ENCODE measurements at regions not wholly inside any gene's neighbourhood (a gene's known extent, or its start where the extent isn't known, plus 50 kb on each side); places are given as distances from the start of the nearest gene placed in this dataset.

DNA sequence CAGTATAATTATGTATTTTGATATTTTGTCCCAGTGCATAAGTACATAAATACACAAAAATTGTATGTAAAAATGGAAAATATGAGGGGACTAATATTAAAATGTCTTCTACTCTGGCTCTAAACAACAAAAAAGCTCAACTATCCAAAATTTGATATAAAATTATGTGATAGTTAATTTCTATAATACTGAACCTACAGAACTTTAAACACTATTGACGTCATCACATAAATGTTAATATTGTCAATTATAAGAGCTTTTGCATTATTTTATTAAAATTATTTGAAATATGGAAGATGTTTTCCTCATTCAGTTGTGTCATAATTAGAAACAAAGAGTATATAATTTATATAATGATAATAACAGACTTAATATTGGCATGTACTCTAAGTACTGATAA lies 1139.7 kb upstream of the TMEFF2 start:
- TF ChIP-seq, protein P1, sequence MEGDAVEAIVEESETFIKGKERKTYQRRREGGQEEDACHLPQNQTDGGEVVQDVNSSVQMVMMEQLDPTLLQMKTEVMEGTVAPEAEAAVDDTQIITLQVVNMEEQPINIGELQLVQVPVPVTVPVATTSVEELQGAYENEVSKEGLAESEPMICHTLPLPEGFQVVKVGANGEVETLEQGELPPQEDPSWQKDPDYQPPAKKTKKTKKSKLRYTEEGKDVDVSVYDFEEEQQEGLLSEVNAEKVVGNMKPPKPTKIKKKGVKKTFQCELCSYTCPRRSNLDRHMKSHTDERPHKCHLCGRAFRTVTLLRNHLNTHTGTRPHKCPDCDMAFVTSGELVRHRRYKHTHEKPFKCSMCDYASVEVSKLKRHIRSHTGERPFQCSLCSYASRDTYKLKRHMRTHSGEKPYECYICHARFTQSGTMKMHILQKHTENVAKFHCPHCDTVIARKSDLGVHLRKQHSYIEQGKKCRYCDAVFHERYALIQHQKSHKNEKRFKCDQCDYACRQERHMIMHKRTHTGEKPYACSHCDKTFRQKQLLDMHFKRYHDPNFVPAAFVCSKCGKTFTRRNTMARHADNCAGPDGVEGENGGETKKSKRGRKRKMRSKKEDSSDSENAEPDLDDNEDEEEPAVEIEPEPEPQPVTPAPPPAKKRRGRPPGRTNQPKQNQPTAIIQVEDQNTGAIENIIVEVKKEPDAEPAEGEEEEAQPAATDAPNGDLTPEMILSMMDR (IDR thresholded peaks at IDR 0.05): no peak
- H3K36me3 ChIP-seq (replicated peaks in 1 of 2; ENCODE audit: control insufficient read depth in 1 of 2, insufficient read depth in 2 of 2, low read length in 2 of 2): no peaks in the 10 kb centered on the region
- peaks cover 11 to 16% of the 10 kb centered on the region in 2 donors for H3K4me1 ChIP-seq (ENCODE audit: control insufficient read depth in 1 of 2, insufficient read depth in 2 of 2, low read length in 2 of 2)
- no peak for DNase-seq
- H3K4me3 Mint-ChIP-seq: no peak overlapping the region
- H3K9me3 ChIP-seq (replicated peaks in 1 of 2; ENCODE audit: control insufficient read depth in 1 of 2, insufficient read depth in 1 of 2, low read length in 2 of 2): no peaks in the 10 kb centered on the region
- WGBS (ENCODE audit: insufficient coverage): no CpG with 5 or more reads among the region's 1 CpG
- H3K4me1 Mint-ChIP-seq: peaks cover 18% of the 10 kb centered on the region
- H3K4me3 ChIP-seq (replicated peaks in 1 of 3; ENCODE audit: low read depth in 2 of 3, low read length in 3 of 3): no peak overlapping the region
- no peaks in the 10 kb centered on the region for H3K36me3 Mint-ChIP-seq
- no peaks in the 10 kb centered on the region for H3K27me3 ChIP-seq (ENCODE audit: control insufficient read depth in 2 of 2, insufficient read depth in 2 of 2, low read length in 2 of 2)
- no peaks in the 10 kb centered on the region for H4K20me1 ChIP-seq (ENCODE audit: insufficient read depth, low read length)
- H3K9me3 Mint-ChIP-seq: peaks cover 0 to 13% (median 3%) of the 10 kb centered on the region in 7 donors
- intact Hi-C loops (cut with micrococcal nuclease): no loop called here
- no peak overlapping the region for H3K27ac Mint-ChIP-seq
- H3K27ac ChIP-seq (ENCODE audit: low read depth in 1 of 2, low read length in 2 of 2): no peak overlapping the region
- H3K4me2 ChIP-seq (replicated peaks; ENCODE audit: extremely low read depth, low read length, poor library complexity, severe bottlenecking): no peak overlapping the region
- no peak overlapping the region for H3K9ac ChIP-seq (ENCODE audit: insufficient read depth, low read length, poor library complexity, severe bottlenecking)
- H3K79me2 ChIP-seq (ENCODE audit: insufficient read depth, low read length): no peaks in the 10 kb centered on the region
- no peaks in the 10 kb centered on the region for H3K27me3 Mint-ChIP-seq (ENCODE audit: low read depth in 3 of 3)
- no peak overlapping the region for H2AFZ ChIP-seq (ENCODE audit: insufficient read depth, low read depth, low read length, poor library complexity, severe bottlenecking)

DNA sequence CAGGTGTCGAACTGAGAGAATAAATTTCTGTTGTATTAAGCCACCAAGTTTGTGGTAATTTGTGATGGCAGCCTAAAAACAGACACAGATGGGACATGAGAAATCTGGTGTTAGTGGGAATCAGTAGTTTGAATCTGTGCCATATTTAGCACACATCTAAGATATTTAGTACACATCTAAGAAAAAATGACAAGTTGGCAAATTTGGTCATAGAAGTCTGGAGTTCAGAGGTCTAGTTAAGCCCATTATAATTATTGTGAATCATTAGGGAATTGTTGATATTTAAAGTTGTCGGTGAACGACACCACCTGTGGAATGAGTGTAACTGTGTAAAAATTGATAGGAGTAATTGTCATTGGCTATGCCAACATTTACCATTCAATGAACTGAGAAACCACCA lies 1138.8 kb upstream of the TMEFF2 start:
- H3K4me2 ChIP-seq (replicated peaks; ENCODE audit: extremely low read depth, low read length, poor library complexity, severe bottlenecking): no peak overlapping the region
- no peak overlapping the region for H3K9ac ChIP-seq (ENCODE audit: insufficient read depth, low read length, poor library complexity, severe bottlenecking)
- H3K36me3 ChIP-seq (replicated peaks in 1 of 2; ENCODE audit: control insufficient read depth in 1 of 2, insufficient read depth in 2 of 2, low read length in 2 of 2): no peaks in the 10 kb centered on the region
- Mint-ChIP-seq H3K27ac (no peak overlapping the region), H3K9me3 (peaks cover 0 to 13% (median 3%) of the 10 kb centered on the region in 7 donors), H3K4me3 (no peak overlapping the region), H3K36me3 (no peaks in the 10 kb centered on the region), H3K27me3 (ENCODE audit: low read depth in 3 of 3) (no peaks in the 10 kb centered on the region), H3K4me1 (peaks cover 18% of the 10 kb centered on the region)
- H3K4me1 ChIP-seq (ENCODE audit: control insufficient read depth in 1 of 2, insufficient read depth in 2 of 2, low read length in 2 of 2): peaks cover 11 to 16% of the 10 kb centered on the region in 2 donors
- WGBS (ENCODE audit: insufficient coverage): no CpG with 5 or more reads among the region's 3 CpGs
- H3K9me3 ChIP-seq (replicated peaks in 1 of 2; ENCODE audit: control insufficient read depth in 1 of 2, insufficient read depth in 1 of 2, low read length in 2 of 2): no peaks in the 10 kb centered on the region
- no peaks in the 10 kb centered on the region for H3K27me3 ChIP-seq (ENCODE audit: control insufficient read depth in 2 of 2, insufficient read depth in 2 of 2, low read length in 2 of 2)
- intact Hi-C loops (cut with micrococcal nuclease): no loop called here
- TF ChIP-seq, protein P1 (IDR thresholded peaks at IDR 0.05): no peak
- no peaks in the 10 kb centered on the region for H3K79me2 ChIP-seq (ENCODE audit: insufficient read depth, low read length)
- H2AFZ ChIP-seq (ENCODE audit: insufficient read depth, low read depth, low read length, poor library complexity, severe bottlenecking): no peak overlapping the region
- no peak overlapping the region for H3K27ac ChIP-seq (ENCODE audit: low read depth in 1 of 2, low read length in 2 of 2)
- no peak overlapping the region for H3K4me3 ChIP-seq (replicated peaks in 1 of 3; ENCODE audit: low read depth in 2 of 3, low read length in 3 of 3)
- H4K20me1 ChIP-seq (ENCODE audit: insufficient read depth, low read length): no peaks in the 10 kb centered on the region
- no peak for DNase-seq

Measured in CD14-positive monocyte (primary cell).